Epithelial cell of proximal tubule (primary cell): ENCODE measurements at regions not wholly inside any gene's neighbourhood (a gene's known extent, or its start where the extent isn't known, plus 50 kb on each side); places are given as distances from the start of the nearest gene placed in this dataset.

Source experiments
- DNase-seq: peaks from one replicate; pipeline ENCODE4 v3.0.0-alpha.2; 2011; ENCODE audit warnings: low read depth
- H3K4me3 ChIP-seq: 2 replicates; pipeline ENCODE4 v1.5.1; 2011; ENCODE audit warnings: low read depth, mild to moderate bottlenecking, low read length
- TF ChIP-seq, protein P1 (sequence below): conservative IDR thresholded peaks from 2 replicates; pipeline ENCODE4 v1.5.1; 2012; ENCODE audit warnings: low read depth, mild to moderate bottlenecking, low read length

- DNase-seq: no peak
- no peak overlapping the region for H3K4me3 ChIP-seq
- TF ChIP-seq, protein P1, sequence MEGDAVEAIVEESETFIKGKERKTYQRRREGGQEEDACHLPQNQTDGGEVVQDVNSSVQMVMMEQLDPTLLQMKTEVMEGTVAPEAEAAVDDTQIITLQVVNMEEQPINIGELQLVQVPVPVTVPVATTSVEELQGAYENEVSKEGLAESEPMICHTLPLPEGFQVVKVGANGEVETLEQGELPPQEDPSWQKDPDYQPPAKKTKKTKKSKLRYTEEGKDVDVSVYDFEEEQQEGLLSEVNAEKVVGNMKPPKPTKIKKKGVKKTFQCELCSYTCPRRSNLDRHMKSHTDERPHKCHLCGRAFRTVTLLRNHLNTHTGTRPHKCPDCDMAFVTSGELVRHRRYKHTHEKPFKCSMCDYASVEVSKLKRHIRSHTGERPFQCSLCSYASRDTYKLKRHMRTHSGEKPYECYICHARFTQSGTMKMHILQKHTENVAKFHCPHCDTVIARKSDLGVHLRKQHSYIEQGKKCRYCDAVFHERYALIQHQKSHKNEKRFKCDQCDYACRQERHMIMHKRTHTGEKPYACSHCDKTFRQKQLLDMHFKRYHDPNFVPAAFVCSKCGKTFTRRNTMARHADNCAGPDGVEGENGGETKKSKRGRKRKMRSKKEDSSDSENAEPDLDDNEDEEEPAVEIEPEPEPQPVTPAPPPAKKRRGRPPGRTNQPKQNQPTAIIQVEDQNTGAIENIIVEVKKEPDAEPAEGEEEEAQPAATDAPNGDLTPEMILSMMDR: no peak
Measured at GRCh38 chr7:84783141-84783778, 403.6 kb downstream of the SEMA3D start.

GRCh38 chr7:84781838-84782237 is 405.0 kb downstream of the SEMA3D start:
- TF ChIP-seq, protein P1: no peak
- no peak overlapping the region for H3K4me3 ChIP-seq
- no peak for DNase-seq

DNA sequence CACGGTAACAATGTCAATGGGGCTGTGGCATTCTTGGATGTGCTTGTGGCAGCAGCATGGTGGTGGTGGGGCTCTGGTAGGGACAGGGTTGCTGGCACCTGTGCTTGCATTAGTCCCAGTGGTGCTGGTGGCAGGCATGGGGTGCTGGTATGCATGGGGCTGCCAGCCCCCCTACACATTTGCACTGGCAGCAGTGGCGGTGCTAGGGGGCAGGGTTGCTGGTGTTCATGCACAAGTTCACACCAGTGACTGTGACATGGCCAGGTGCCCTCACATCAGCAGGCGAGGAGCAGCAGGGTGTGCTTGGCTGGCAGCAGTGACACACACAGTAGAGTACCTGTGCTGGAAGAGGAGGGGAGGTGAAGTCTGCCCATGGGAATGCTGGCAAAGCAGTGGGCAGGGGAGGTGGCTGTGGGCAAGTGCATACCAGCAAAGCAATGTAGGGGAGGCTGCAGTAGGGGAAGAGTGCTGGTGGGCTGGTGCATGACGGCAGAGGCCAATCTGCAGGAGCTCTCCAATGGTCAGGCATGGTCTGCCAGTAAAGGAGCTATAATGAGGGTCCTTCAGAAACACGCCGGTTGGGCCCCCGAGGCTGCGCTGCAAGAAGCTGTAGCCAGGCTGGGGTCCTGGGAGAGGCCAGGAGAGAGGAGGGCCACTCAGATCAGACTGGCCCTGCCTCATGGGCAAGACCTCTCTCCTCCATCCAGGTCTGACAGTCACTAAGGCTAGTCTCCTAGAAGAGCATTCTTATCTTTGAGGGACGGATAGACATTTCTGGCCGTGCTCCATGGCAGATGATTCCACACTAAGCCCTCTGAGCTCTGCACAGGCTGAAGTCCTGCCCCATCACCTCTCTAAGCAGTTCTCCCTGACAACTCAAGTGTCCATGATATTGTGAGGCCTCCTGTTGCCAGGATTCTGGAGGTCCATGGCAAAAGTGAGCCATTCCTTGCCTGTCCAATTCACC is 406.4 kb downstream of the SEMA3D start:
- H3K4me3 ChIP-seq: no peak overlapping the region
- TF ChIP-seq, protein P1: no peak
- DNase-seq: no peak

DNA sequence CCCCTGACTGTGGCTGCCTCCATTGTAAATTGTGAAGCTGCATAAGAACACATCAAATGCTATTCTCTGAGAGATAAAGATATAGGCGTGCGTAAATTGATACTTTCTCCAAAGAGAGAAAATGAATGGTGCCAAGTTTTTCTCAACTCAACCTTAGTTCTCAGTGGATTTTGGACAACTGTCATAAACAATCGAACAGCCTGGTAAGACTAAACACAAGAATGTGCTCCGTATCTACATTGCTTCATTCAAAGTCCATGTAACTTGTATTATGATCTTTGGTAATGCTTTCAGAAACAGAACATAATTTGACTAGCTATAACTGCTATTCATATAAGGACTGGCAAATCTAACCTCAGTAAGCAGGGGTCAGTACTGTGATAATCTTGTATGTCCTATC is 429.1 kb downstream of the SEMA3D start:
- DNase-seq: no peak
- no peak overlapping the region for H3K4me3 ChIP-seq
- TF ChIP-seq, protein P1: no peak

DNA sequence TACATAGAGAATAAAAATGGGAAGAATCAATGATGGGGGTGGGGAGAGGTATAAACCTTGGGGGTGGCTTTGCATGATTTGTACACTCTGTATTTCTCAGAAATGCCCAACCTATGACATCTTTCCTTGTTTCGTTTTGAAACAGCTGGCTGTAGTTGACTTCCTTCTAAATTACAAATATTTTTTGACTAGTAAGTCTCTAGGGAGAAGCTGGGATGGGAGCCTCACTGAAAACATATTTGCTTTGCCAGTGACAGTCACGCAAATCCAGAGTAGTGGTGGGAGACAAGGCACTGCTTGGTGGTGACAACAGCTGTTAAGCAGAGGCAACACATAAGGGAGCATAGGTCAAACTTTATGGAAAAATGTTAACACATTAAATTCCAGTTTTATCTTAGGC is 440.5 kb downstream of the SEMA3D start:
- TF ChIP-seq, protein P1: no peak
- no peak for DNase-seq
- no peak overlapping the region for H3K4me3 ChIP-seq

- TF ChIP-seq, protein P1: no peak
- H3K4me3 ChIP-seq: no peak overlapping the region
- peak; percentile 3 for DNase-seq
Measured at GRCh38 chr7:84744385-84744784, 442.5 kb downstream of the SEMA3D start.
